CD4-positive, alpha-beta T cell treated with Interleukin-15 for 4 hours (primary cell): ENCODE measurements at regions not wholly inside any gene's neighbourhood (a gene's known extent, or its start where the extent isn't known, plus 50 kb on each side); places are given as distances from the start of the nearest gene placed in this dataset.
"Not testable (repeated sequence)": the region's sequence is repeated elsewhere in the genome, so short reads cannot be mapped to it uniquely, and the experiment has no call there.

ENCODE experiments used
- DNase-seq: peaks from one replicate; pipeline ENCODE4 v3.0.0-alpha.2; 2020; ENCODE audit warnings: low spot score

DNA sequence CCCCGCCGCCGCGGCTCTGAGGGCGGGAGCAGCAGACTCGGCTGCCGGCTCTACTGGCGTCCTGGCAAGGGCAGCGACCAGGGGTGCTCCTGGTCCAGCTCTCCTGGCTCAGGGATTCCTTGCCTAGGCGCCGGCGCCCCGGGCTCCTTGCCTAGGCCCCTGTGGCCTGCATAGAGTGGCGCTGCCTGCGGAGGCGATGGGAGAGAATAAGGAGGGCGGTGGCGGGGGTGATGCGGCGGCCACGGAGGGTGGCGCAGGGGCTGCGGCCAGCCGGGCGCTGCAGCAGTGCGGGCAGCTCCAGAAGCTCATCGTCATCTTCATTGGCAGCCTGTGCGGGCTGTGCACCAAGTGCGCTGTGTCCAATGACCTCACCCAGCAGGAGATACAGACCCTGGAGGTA, 136.6 kb upstream of the TP53TG3D start:
- DNase-seq, result not testable (repeated sequence)

DNA sequence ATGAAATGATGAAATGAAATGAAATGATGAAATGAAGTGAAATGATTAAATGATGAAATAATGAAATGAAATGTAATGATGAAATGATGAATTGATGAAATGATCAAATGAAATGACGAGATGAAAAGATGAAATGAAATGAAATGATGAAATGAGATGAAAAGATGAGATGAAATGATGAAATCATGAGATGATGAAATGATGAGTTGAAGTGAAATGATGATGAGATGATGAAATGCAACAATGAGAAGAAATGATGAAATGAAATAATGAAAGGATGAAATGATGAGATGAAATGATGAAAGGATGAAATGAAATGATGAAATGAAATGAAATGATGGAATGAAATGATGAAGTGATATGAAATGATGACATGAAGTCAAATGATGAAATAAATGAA, 132.7 kb upstream of the TP53TG3D start:
- not testable (repeated sequence) for DNase-seq

DNA sequence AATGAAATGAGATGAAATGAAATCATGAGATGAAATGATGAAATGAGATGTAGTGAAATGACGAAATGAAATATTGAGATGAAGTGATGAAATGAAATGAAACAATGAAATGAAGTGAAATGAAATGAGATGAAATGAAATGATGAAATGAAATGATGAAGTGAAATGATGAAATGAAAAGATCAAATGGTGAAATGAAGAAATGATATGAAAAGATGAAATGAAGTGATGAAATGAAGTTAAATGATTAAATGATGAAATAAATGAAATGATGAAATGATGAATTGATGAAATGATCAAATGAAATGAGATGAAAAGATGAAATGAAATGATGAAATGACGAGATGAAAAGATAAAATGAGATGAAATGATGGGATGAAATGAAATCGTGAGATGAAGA, 132.3 kb upstream of the TP53TG3D start:
- DNase-seq, result not testable (repeated sequence)

DNA sequence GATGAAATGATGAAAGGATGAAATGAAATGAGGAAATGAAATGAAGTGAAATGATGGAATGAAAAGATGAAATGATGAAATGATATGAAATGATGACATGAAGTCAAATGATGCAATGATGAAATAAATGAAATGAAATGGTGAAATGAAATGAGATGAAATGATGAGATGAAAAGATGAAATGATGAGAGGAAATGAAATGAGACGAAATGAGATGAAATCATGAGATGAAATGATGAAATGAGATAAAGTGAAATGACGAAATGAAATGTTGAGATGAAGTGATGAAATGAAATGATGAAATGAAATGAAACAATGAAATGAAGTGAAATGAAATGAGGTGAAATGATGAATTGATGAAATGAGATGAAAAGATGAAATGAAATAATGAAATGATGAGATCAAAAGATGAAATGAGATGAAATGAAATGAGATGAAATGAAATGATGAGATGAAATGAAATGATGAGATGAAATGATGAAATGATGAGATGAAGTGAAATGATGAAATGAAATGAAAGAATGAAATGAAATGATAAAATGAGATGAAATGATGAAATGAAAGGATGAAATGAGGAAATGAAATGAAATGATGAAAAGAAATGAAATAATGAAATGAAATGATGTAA, 131.7 kb upstream of the TP53TG3D start:
- not testable (repeated sequence) for DNase-seq

DNA sequence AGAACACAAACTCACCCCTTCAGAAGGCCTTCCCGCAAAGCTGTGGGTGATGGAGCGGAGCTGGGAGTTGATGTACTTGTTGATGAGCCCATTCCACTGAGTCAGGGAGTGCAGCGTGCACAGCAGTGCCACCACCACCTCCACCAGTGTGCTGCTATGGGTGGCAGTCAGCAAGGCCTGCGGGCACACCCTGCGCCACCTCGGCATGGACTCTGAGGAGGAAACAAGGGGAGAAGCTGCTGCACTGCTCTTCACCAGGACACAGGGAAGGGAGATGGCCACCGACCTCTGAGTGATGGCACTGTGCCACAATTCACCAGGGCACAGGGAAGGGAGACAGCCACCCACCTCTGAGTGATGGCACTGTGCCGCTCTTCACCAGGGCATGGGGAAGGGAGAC, 100.7 kb upstream of the TP53TG3D start:
- DNase-seq, result not testable (repeated sequence)

DNA sequence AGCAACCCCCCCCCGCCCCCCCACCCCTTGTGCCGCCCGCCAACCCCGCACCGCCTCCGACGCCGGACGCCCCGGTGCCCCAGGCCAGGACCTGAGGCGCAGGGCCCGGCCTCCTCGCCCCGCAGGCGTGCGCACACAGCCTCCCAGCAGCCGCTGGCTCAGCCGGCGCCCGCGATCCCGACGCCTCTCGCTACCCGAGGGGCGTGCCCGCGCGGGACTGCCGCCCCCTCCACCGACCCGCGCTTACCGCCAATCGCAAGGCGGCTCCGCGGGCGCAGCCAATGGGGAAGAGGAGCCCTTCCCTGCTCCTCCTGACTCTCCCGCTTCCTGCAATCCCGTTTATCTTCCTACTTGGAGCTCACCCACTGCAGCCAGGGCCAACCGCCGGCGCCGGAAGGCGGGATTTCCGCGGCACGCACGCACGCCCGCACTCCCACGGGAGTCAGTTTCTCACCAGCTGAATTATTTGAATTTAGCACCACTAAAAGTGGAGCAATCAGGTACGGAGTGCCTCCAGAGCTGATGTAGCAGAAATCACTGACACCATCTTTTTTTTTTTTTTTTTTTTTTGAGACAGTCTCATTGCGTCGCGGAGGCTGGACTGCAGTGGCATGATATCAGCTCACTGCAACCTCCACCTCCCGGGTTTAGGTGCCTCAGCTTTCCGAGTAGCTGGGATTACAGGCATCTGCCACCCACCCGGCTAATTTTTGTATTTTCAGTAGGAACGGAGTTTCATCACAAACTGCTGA, 65.0 kb upstream of the TP53TG3D start:
- not testable (repeated sequence) for DNase-seq

DNA sequence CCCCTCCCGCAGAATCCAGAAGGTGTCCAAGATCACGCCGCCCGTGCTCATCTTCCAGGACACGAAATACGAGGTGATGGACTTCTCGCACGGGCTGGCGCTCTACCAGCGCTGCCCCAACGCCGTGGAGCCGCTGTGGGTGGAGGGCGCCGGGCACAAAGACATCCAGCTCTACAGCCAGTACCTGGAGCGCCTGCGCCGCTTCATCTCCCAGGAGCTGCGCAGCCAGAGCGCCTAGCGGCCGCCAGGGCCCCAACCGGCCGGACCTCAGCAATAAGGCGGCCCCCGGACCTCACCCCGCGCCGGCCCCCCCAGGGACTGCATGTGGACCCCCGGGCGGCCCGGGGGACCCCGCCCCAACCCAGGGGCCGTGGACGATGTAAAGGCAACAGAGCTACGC, 50.5 kb upstream of the TP53TG3D start:
- not testable (repeated sequence) for DNase-seq
